Uterus (tissue), 3 donors: ENCODE measurements at regions not wholly inside any gene's neighbourhood (a gene's known extent, or its start where the extent isn't known, plus 50 kb on each side); places are given as distances from the start of the nearest gene placed in this dataset.

Experiments used
- DNase-seq, 2 donors: peaks; one replicate each; pipeline ENCODE4 v3.0.0-alpha.2; 2019 to 2020
- H3K27ac ChIP-seq, 2 donors: fragments of 200-600 bp; sonication (generic); 1 replicate in 1 of 2; 2 replicates in 1 of 2; pipeline ENCODE4 v1.5.1; 2016 to 2018
- H3K27me3 ChIP-seq, 2 donors: fragments of 200-600 bp; sonication (generic); one replicate each; pipeline ENCODE4 v1.5.1; 2018 to 2019; ENCODE audit warnings: control low read depth in 1 of 2
- H3K36me3 ChIP-seq, 2 donors: fragments of 200-600 bp; sonication (generic); one replicate each; pipeline ENCODE4 v1.5.1; 2019; ENCODE audit warnings: control low read depth in 1 of 2
- H3K4me1 ChIP-seq, 2 donors: fragments of 200-600 bp; sonication (generic); one replicate each; pipeline ENCODE4 v1.5.1; 2018 to 2019; ENCODE audit warnings: control low read depth in 1 of 2
- H3K4me3 ChIP-seq, 2 donors: fragments of 200-600 bp; sonication (generic); 1 replicate in 1 of 2; 2 replicates in 1 of 2; pipeline ENCODE4 v1.5.1; 2018 to 2019; ENCODE audit warnings: mild to moderate bottlenecking in 1 of 2
- H3K9me3 ChIP-seq, 2 donors: fragments of 200-600 bp; sonication (generic); one replicate each; pipeline ENCODE4 v1.5.1; 2019; ENCODE audit warnings: control low read depth in 1 of 2
- POLR2A ChIP-seq, 2 donors: fragments of 450-650 bp; IDR thresholded peaks; one replicate each; pipeline ENCODE4 v1.6.1; 2016; ENCODE audit warnings: antibody characterized with exemption in 2 of 2, mild to moderate bottlenecking in 1 of 2, moderate library complexity in 1 of 2
- intact Hi-C: fragments of 100-400 bp; cut with DNase I; formaldehyde crosslinking; loops from one replicate; pipeline ENCODE4 v1.15.1; 2023; ENCODE audit warnings: low total_unique reads
- TF ChIP-seq, protein P1 (sequence below), 4 experiments: fragments of 200-600 bp in 2 of 4; fragments of 450-650 bp in 2 of 4; sonication (generic) in 2 of 4; IDR thresholded peaks; one replicate each; pipeline ENCODE4 v1.5.1; 2016 to 2019; ENCODE audit warnings: antibody characterized with exemption in 4 of 4, mild to moderate bottlenecking in 2 of 4, moderate library complexity in 1 of 4
- donor health status: DM: yes; HTN: yes; CAD: no.

DNA sequence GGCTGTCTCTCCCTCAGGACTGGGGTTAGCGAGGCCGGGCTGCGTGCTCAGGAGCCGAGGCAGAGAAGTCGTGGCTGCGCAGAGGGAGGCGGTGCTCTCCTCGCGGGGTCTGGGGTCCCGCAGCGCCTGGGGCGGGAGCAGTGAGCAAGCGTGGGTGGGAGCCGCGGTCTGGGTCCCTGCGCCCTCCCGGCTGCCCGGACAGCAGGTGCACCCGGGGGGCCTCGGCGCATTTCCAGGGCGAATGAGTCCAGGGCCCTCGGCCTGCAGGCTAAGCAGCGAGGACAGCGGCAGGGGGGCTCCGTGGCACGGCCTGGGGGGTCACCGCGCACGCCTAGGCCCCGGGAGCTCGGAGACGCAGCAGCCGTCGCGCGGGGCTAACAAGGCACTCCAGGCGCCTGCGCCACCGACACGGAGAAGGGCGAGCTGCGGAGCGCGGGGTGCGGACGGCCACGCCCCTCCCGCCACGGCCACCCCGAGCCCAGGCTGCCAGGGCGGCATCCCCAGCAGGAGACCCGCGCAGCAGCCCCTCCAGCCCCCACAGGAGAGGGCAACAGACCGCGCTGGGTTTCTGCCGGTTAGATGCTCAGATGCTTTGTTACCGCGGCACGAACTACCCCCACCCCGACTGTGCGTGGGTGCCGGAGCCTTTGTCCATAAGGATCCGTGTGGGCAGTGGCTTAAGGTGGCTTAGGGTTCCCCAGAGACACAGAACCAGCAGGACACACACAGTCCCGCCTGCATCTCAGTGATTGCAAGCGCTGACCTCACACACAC, 117.7 kb upstream of the C14orf180 start:
- no peak for TF ChIP-seq POLR2A (IDR thresholded peaks at IDR 0.05)
- TF ChIP-seq, protein P1, sequence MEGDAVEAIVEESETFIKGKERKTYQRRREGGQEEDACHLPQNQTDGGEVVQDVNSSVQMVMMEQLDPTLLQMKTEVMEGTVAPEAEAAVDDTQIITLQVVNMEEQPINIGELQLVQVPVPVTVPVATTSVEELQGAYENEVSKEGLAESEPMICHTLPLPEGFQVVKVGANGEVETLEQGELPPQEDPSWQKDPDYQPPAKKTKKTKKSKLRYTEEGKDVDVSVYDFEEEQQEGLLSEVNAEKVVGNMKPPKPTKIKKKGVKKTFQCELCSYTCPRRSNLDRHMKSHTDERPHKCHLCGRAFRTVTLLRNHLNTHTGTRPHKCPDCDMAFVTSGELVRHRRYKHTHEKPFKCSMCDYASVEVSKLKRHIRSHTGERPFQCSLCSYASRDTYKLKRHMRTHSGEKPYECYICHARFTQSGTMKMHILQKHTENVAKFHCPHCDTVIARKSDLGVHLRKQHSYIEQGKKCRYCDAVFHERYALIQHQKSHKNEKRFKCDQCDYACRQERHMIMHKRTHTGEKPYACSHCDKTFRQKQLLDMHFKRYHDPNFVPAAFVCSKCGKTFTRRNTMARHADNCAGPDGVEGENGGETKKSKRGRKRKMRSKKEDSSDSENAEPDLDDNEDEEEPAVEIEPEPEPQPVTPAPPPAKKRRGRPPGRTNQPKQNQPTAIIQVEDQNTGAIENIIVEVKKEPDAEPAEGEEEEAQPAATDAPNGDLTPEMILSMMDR (IDR thresholded peaks at IDR 0.05): no peak
- intact Hi-C loops: no loop called here
- Histone ChIP-seq H3K4me3 (peak overlapping the region in 1 of 2 donors; percentile 23), H3K27ac (no peak overlapping the region), H3K36me3 (no peaks in the 10 kb centered on the region), H3K4me1 (peaks cover 0 to 8% of the 10 kb centered on the region in 2 donors), H3K27me3 (peaks cover 0 to 15% of the 10 kb centered on the region in 2 donors), H3K9me3 (no peaks in the 10 kb centered on the region)
- DNase-seq: no peak

DNA sequence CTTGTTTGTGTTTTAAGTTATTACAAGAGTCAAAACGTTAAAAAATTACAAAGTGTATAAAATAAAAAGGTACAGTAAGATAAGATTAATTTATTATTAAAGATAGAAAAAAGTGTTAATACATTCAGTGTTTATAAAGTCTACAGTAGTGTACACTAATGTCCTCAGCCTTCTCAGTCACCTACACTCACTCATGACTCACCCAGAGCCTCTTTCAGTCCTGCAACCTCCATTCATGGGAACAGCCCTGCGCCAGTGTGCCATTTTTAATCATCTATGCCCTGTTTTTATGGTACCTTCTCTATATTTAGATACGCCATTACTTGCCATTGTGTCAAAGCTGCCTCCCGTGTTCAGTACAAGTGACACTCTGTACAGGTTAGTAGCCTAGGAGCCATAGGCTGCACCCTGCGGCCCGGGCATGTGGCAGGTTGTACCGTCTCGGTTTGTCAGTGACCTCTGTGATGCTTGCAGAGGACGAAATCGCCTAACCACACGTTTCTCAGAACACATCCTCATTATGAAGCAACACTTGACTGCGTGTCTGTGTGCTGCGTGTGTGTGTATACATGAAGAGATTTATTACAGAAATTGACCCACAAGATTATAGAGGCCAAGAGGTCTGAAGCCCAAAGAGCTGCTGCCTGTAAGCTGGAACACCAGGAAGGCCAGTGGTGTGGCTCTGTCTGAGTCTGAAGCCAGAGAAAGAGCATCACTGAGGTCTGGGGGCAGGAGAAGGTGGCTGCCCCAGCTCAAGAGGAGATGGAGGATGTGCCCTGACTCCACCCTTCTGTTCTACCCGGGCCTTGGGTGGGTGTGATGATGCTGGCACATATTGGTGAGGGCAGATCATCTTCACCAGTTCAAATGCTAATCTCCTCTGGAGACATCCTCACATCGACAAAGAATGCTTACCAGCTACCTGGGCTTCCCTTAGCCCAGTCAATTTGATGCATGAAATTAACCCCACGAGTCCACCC, 116.6 kb upstream of the C14orf180 start:
- intact Hi-C loops: no loop called here
- H3K27ac ChIP-seq: no peak overlapping the region
- H3K4me3 ChIP-seq: no peak overlapping the region
- H3K36me3 ChIP-seq: no peaks in the 10 kb centered on the region
- H3K4me1 ChIP-seq: peaks cover 0 to 8% of the 10 kb centered on the region in 2 donors
- no peak for DNase-seq
- no peak for TF ChIP-seq POLR2A (IDR thresholded peaks at IDR 0.05)
- TF ChIP-seq, protein P1 (IDR thresholded peaks at IDR 0.05): no peak
- no peaks in the 10 kb centered on the region for H3K9me3 ChIP-seq
- peaks cover 0 to 15% of the 10 kb centered on the region in 2 donors for H3K27me3 ChIP-seq

DNA sequence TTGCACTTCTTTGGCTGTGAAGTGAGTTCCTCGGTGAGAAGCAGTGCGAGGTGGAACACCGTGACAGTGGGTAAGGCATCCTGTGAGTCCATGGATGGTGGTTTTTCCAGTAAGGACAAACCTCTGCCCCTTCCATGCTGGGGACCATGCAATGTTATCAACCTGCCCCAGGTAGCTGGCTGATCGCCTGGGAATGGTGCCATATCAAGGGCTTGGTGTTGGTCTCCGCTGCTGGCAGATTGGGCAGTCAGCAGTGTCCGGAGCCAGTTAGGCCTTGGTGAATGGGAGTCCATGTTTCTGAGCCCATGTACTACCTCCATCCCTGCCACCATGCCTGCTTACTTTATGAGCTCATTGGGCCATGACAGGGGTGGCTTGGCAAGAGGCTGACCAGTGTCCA, 114.7 kb upstream of the C14orf180 start:
- intact Hi-C loops: no loop called here
- no peak overlapping the region for H3K4me3 ChIP-seq
- H3K27ac ChIP-seq: no peak overlapping the region
- H3K27me3 ChIP-seq: peaks cover 0 to 15% of the 10 kb centered on the region in 2 donors
- no peaks in the 10 kb centered on the region for H3K9me3 ChIP-seq
- no peak for DNase-seq
- no peak for TF ChIP-seq POLR2A (IDR thresholded peaks at IDR 0.05)
- TF ChIP-seq, protein P1 (IDR thresholded peaks at IDR 0.05): no peak
- no peaks in the 10 kb centered on the region for H3K36me3 ChIP-seq
- peaks cover 0 to 8% of the 10 kb centered on the region in 2 donors for H3K4me1 ChIP-seq

DNA sequence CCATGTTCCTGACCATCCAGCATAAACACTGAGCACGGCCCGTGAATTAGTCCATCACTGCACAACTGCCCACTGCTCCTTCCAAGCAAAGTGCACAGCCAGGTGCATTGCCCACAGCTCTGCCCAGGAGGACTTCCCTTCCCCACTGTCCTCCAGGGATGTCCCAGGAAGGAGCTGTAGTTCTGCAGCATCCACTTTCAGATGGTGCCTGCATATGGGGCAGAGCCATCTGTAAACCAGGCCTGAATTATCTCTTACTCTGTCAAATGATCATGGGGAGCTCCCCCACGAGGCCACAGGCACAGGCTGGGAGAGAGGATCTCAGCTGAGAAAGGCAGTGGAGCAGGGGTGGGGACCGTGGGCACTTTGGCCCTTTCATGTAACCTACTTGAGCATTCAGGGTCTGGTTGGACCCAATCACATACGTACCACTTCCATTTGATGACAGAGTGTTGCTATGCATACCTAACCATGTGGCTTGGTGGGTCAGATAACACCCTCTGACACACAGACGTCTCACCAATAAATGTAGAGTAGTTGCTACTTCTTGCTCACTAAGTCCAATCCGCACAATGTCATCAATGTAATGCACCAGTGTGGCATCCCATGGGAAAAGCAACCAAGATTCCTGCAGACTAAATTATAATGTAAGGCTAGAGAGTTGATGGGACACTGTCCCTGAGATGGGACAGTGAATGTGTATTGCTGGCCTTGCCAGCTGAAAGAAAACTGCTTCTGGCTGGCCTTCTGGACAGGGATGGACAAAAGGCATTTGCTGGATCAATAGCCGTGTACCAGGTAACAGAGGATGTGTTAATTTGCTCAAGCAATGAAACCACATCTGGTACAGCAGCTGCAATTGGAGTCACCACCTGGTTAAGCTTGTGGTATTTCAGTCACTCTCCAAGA, 113.8 kb upstream of the C14orf180 start:
- H3K4me3 ChIP-seq: no peak overlapping the region
- no peaks in the 10 kb centered on the region for H3K36me3 ChIP-seq
- H3K4me1 ChIP-seq: peaks cover 0 to 8% of the 10 kb centered on the region in 2 donors
- no peak for DNase-seq
- no peak for TF ChIP-seq POLR2A (IDR thresholded peaks at IDR 0.05)
- TF ChIP-seq, protein P1 (IDR thresholded peaks at IDR 0.05): no peak
- peaks cover 0 to 15% of the 10 kb centered on the region in 2 donors for H3K27me3 ChIP-seq
- intact Hi-C loops: no loop called here
- no peaks in the 10 kb centered on the region for H3K9me3 ChIP-seq
- H3K27ac ChIP-seq: no peak overlapping the region
